Skin epidermis (tissue), 12 donors: ENCODE measurements at regions not wholly inside any gene's neighbourhood (a gene's known extent, or its start where the extent isn't known, plus 50 kb on each side); places are given as distances from the start of the nearest gene placed in this dataset.

Experiments used
- H3K27ac ChIP-seq, 21 experiments: fragments of 200-600 bp; sonication (generic) in 11 of 21; one replicate each; pipeline ENCODE4 v1.5.0; 2020; ENCODE audit warnings: mild to moderate bottlenecking in 3 of 21, inconsistent platforms in 2 of 21, moderate library complexity in 2 of 21
- H3K4me3 ChIP-seq, 7 experiments: fragments of 200-600 bp; sonication (generic) in 2 of 7; one replicate each; pipeline ENCODE4 v1.5.0; 2020; ENCODE audit warnings: inconsistent platforms in 2 of 7, mild to moderate bottlenecking in 2 of 7, moderate library complexity in 1 of 7

GRCh38 chr1:102084771-102085535 is 88.2 kb upstream of the OLFM3 start:
- Histone ChIP-seq H3K4me3 (no peak overlapping the region), H3K27ac (no peak overlapping the region)

- H3K4me3 ChIP-seq = no peak overlapping the region
- no peak overlapping the region for H3K27ac ChIP-seq
Measured at GRCh38 chr1:102083192-102083591, 86.5 kb upstream of the OLFM3 start.

- H3K4me3 ChIP-seq = no peak overlapping the region
- no peak overlapping the region for H3K27ac ChIP-seq
Measured at GRCh38 chr1:102074874-102075273, 78.1 kb upstream of the OLFM3 start.

- Histone ChIP-seq H3K27ac (no peak overlapping the region), H3K4me3 (no peak overlapping the region)
Measured at GRCh38 chr1:102071451-102071850, 74.7 kb upstream of the OLFM3 start.

GRCh38 chr1:102050556-102050955 is 53.8 kb upstream of the OLFM3 start:
- Histone ChIP-seq H3K27ac (no peak overlapping the region), H3K4me3 (no peak overlapping the region)

GRCh38 chr1:102047724-102048123 is 51.0 kb upstream of the OLFM3 start:
- no peak overlapping the region for H3K27ac ChIP-seq

More at GRCh38 chr1:102047724-102048123, 51.0 kb upstream of the OLFM3 start:
- H3K4me3 ChIP-seq = no peak overlapping the region
